ENCODE measurements at regions not wholly inside any gene's neighbourhood (a gene's known extent, or its start where the extent isn't known, plus 50 kb on each side); places are given as distances from the start of the nearest gene placed in this dataset.

DNA sequence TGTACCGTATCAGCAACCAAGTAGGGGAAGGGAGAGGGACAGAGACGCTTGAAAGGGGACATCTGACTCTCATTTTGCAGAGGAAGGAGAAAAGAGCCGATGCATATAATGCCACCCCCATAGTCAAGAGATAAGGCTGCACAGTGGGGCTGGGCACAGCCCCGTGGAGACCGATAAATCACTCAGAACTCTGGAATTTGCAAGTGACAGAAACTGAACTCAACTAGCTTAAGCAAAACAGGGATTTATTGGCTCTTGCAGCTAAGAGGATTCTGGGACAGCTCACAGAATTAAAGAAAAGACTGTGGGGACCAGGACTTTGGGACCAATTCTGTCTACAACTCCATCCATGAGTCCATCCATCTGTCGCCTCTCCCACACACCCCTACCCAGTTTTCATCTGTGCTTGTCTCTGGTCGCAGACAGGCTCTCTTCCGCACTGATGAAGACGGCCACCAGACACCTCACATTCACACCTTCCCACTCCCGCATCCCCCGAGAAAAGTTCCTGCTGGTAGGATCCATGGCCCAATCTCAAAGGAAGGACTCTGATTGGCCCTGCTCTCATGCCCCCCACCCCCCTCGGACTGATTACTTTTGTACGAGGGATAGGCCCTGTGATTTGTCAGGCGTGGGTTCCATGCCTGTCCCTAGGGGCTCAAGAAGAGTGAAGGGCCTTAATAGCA lies 105.9 kb upstream of the RPL38 start:
- H3K4me2 ChIP-seq (ENCODE audit: low read length), result no peak overlapping the region
- H3K79me2 ChIP-seq (ENCODE audit: insufficient read depth, low read length), result no peaks in the 10 kb centered on the region
- no TSS peak for BruUV-seq (replicated peaks)
- H3K4me3 ChIP-seq (replicated peaks in 1 of 2; ENCODE audit: low read depth in 1 of 2, low read length in 2 of 2), result no peak overlapping the region
- H3K36me3 ChIP-seq (ENCODE audit: control insufficient read depth in 1 of 2, insufficient read depth in 2 of 2, low read length in 2 of 2), result no peaks in the 10 kb centered on the region
- no peaks in the 10 kb centered on the region for H3K4me1 ChIP-seq (ENCODE audit: control insufficient read depth in 1 of 2, insufficient read depth in 2 of 2, low read length in 2 of 2)
- DNase-seq (ENCODE audit: low read depth, low spot score), result no peak
- no peak overlapping the region for H3K27ac ChIP-seq (ENCODE audit: low read depth, low read length)
- H2AFZ ChIP-seq (ENCODE audit: low read depth, low read length, poor library complexity, severe bottlenecking), result no peak overlapping the region
- POLR2A ChIA-PET, result no interaction called here
- H3K9ac ChIP-seq (ENCODE audit: low read length), result no peak overlapping the region
- H4K20me1 ChIP-seq (ENCODE audit: insufficient read depth), result no peaks in the 10 kb centered on the region
- H3K9me2 ChIP-seq (ENCODE audit: insufficient read depth), result no peaks in the 10 kb centered on the region
- H3K9me3 ChIP-seq (ENCODE audit: control insufficient read depth in 1 of 2, insufficient read depth in 1 of 2, low read depth in 1 of 2, low read length in 2 of 2), result 0 out of 4 replicates have a peak, but pooled peaks cover 0 to 3% of the 10 kb centered on the region in 2 experiments
- RAD21 ChIA-PET (ENCODE audit: low non-redundant PET in 1 of 2, low total read pairs in 2 of 2, uncharacterized antibody in 2 of 2, unreplicated experiment in 2 of 2), result no interaction called here
- H3K27me3 ChIP-seq (ENCODE audit: insufficient read depth, low read length), result peaks cover 62% of the 10 kb centered on the region
- no peak for TF ChIP-seq JUND (IDR thresholded peaks at IDR 0.05)
- TF ChIP-seq, protein P1, sequence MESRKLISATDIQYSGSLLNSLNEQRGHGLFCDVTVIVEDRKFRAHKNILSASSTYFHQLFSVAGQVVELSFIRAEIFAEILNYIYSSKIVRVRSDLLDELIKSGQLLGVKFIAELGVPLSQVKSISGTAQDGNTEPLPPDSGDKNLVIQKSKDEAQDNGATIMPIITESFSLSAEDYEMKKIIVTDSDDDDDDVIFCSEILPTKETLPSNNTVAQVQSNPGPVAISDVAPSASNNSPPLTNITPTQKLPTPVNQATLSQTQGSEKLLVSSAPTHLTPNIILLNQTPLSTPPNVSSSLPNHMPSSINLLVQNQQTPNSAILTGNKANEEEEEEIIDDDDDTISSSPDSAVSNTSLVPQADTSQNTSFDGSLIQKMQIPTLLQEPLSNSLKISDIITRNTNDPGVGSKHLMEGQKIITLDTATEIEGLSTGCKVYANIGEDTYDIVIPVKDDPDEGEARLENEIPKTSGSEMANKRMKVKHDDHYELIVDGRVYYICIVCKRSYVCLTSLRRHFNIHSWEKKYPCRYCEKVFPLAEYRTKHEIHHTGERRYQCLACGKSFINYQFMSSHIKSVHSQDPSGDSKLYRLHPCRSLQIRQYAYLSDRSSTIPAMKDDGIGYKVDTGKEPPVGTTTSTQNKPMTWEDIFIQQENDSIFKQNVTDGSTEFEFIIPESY (IDR thresholded peaks at IDR 0.05; ENCODE audit: extremely low read depth, insufficient replicate concordance, low read length), result no peak
- no peak for TF ChIP-seq SRF (IDR thresholded peaks at IDR 0.05; ENCODE audit: low read depth)
- no peak for TF ChIP-seq POLR2A (IDR thresholded peaks at IDR 0.05; ENCODE audit: borderline replicate concordance, extremely low read depth, insufficient read depth, insufficient read length)
- intact Hi-C loops (cut with micrococcal nuclease), result no loop called here
- CTCF ChIA-PET, result no interaction called here
- ATAC-seq, result no peak

GRCh38 chr17:74098136-74099024 lies 105.1 kb upstream of the RPL38 start:
- no peaks in the 10 kb centered on the region for H3K9me2 ChIP-seq (ENCODE audit: insufficient read depth)
- no peaks in the 10 kb centered on the region for H3K36me3 ChIP-seq (ENCODE audit: control insufficient read depth in 1 of 2, insufficient read depth in 2 of 2, low read length in 2 of 2)
- TF ChIP-seq SIN3A (IDR thresholded peaks at IDR 0.05; ENCODE audit: low read depth) (no peak), FOSL1 (IDR thresholded peaks at IDR 0.05; ENCODE audit: low read depth) (no peak), POLR2A (IDR thresholded peaks at IDR 0.05; ENCODE audit: borderline replicate concordance, extremely low read depth, insufficient read depth, insufficient read length) (no peak), EGR1 (IDR thresholded peaks at IDR 0.05; ENCODE audit: low read depth) (no peak), RAD21 (IDR thresholded peaks at IDR 0.05; ENCODE audit: low read depth) (no peak), CBX3 (IDR thresholded peaks at IDR 0.05; ENCODE audit: low read depth) (no peak), ZNF274 (IDR thresholded peaks at IDR 0.05; ENCODE audit: low read depth, low read length) (no peak), SP1 (IDR thresholded peaks at IDR 0.05; ENCODE audit: low read depth) (no peak), EZH2 (IDR thresholded peaks at IDR 0.05) (no peak), JUND (IDR thresholded peaks at IDR 0.05) (no peak), REST (IDR thresholded peaks at IDR 0.05; ENCODE audit: low read depth) (no peak)
- H3K27ac ChIP-seq (ENCODE audit: low read depth, low read length), result no peak overlapping the region
- ChIA-PET CTCF (no interaction called here), POLR2A (no interaction called here), RAD21 (ENCODE audit: low non-redundant PET in 1 of 2, low total read pairs in 2 of 2, uncharacterized antibody in 2 of 2, unreplicated experiment in 2 of 2) (no interaction called here)
- BruUV-seq (replicated peaks), result no TSS peak
- no peak overlapping the region for H3K4me3 ChIP-seq (replicated peaks in 1 of 2; ENCODE audit: low read depth in 1 of 2, low read length in 2 of 2)
- no peaks in the 10 kb centered on the region for H4K20me1 ChIP-seq (ENCODE audit: insufficient read depth)
- ATAC-seq (no peak), DNase-seq (ENCODE audit: low read depth, low spot score) (no peak)
- no peak overlapping the region for H3K4me2 ChIP-seq (ENCODE audit: low read length)
- H3K4me1 ChIP-seq (ENCODE audit: control insufficient read depth in 1 of 2, insufficient read depth in 2 of 2, low read length in 2 of 2), result no peaks in the 10 kb centered on the region
- no peak overlapping the region for H3K9ac ChIP-seq (ENCODE audit: low read length)
- intact Hi-C loops (cut with micrococcal nuclease), result no loop called here
- no peak overlapping the region for H2AFZ ChIP-seq (ENCODE audit: low read depth, low read length, poor library complexity, severe bottlenecking)
- peaks cover 67% of the 10 kb centered on the region for H3K27me3 ChIP-seq (ENCODE audit: insufficient read depth, low read length)
- no peaks in the 10 kb centered on the region for H3K79me2 ChIP-seq (ENCODE audit: insufficient read depth, low read length)
- H3K9me3 ChIP-seq (ENCODE audit: control insufficient read depth in 1 of 2, insufficient read depth in 1 of 2, low read depth in 1 of 2, low read length in 2 of 2), result 0 out of 4 replicates have a peak, but pooled peaks cover 0 to 3% of the 10 kb centered on the region in 2 experiments

Data from HCT116 (cell line).